Psoas muscle (tissue), 7 donors: ENCODE measurements at regions not wholly inside any gene's neighbourhood (a gene's known extent, or its start where the extent isn't known, plus 50 kb on each side); places are given as distances from the start of the nearest gene placed in this dataset.

Experiments
- ATAC-seq, 4 donors: fragments of 200-7000 bp; cut with Tn5 transposase; one replicate each; pipeline ENCODE4 v1.9.1; 2020; ENCODE audit warnings: moderate library complexity in 3 of 4, mild to moderate bottlenecking in 2 of 4
- DNase-seq, 2 donors: peaks; one replicate each; pipeline ENCODE4 v3.0.0-alpha.2; 2020
- H3K27ac ChIP-seq: fragments of 200-600 bp; one replicate; pipeline ENCODE4 v1.8.0; 2022
- H3K27me3 ChIP-seq, 3 donors: fragments of 200-600 bp in 1 of 3; one replicate each; pipeline versions ENCODE4 v1.6.1 to v1.8.0; 2013 to 2022; ENCODE audit warnings: low read length in 2 of 3, mild to moderate bottlenecking in 2 of 3, moderate library complexity in 1 of 3; ENCODE audit not compliant: insufficient read depth in 3 of 3
- H3K36me3 ChIP-seq, 2 donors: fragments of 200-600 bp in 1 of 2; one replicate each; pipeline versions ENCODE4 v1.6.1 to v1.8.0; 2013 to 2022; ENCODE audit warnings: low read depth in 1 of 2, mild to moderate bottlenecking in 1 of 2, moderate library complexity in 1 of 2; ENCODE audit not compliant: insufficient read depth in 1 of 2
- H3K4me1 ChIP-seq: fragments of 200-600 bp; one replicate; pipeline ENCODE4 v1.8.0; 2022
- H3K4me3 ChIP-seq: fragments of 200-600 bp; one replicate; pipeline ENCODE4 v1.8.0; 2022; ENCODE audit warnings: mild to moderate bottlenecking
- H3K9me3 ChIP-seq: fragments of 200-600 bp; one replicate; pipeline ENCODE4 v1.8.0; 2022
- CTCF ChIP-seq: fragments of 200-600 bp; IDR thresholded peaks from one replicate; pipeline ENCODE4 v1.8.0; 2022; ENCODE audit warnings: antibody characterized with exemption
- WGBS, 3 donors: extraction: QIAGEN DNeasy Blood & Tissue Kit; methylation state at CpG; one replicate each; pipeline versions ENCODE4 v1.1.6 to v1.1.7; 2013; 5-methylcytosine and 5-hydroxymethylcytosine counted together
- intact Hi-C, 2 donors: fragments of 100-400 bp; cut with DNase I; formaldehyde crosslinking; loops; one replicate each; pipeline versions ENCODE4 v1.11.0 to v1.14.2; 2022
- donor health status: healthy with polysubstance abuse.
- donor health status: DM: no; HTN: no; CAD: no; lungs with moderate emphysema.
- donor health status: Bipolar disorder and iron deficiency.
- donor health status: healthy.
- donor health status: DM: yes; HTN: yes; CAD: no.
- donor health status: DM: no; HTN: no; CAD: no.
- donor health status: DM: yes; HTN: yes; CAD: no.

- no peak for ATAC-seq
- Histone ChIP-seq H3K9me3 (peaks cover 4% of the 10 kb centered on the region), H3K4me1 (peaks cover 11% of the 10 kb centered on the region), H3K27me3 (no peaks in the 10 kb centered on the region), H3K4me3 (no peak overlapping the region), H3K27ac (no peak overlapping the region), H3K36me3 (no peaks in the 10 kb centered on the region)
- WGBS, 3 donors = 50 to 54% (median 51%) methylated on average over 2 of the region's 2 CpGs
- peak in 1 of 2 donors; percentile 75 for DNase-seq
- intact Hi-C loops = no loop called here
- no peak for TF ChIP-seq CTCF
Observed at GRCh38 chr13:44104197-44104490, 224.4 kb downstream of the LACC1 start.

DNA sequence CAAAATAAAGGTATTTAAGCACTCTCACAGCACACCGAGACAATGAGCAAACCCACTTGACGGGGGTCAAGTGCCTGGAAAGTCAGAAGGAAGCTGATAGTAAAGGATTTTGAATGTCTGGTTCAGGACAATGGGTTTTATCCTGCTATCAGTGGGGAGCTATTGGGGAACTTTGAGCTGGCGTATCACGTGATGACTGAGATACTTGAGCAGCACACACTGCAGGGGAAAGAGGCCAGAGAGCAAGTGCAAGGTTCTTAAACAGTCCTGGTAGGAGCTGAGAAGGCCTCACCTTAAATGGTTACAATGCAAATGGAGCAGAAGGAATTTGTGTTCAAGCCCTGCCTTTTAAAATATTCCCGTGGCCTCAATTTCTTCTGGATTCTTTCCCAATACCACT lies 225.3 kb downstream of the LACC1 start:
- Histone ChIP-seq H3K36me3 (no peaks in the 10 kb centered on the region), H3K27me3 (no peaks in the 10 kb centered on the region), H3K4me3 (no peak overlapping the region), H3K9me3 (peaks cover 4% of the 10 kb centered on the region), H3K27ac (no peak overlapping the region), H3K4me1 (peaks cover 11% of the 10 kb centered on the region)
- no peak for TF ChIP-seq CTCF
- 70 to 83% (median 76%) methylated on average over 5 of the region's 5 CpGs for WGBS, 3 donors
- ATAC-seq = no peak
- intact Hi-C loops = no loop called here
- no peak for DNase-seq

DNA sequence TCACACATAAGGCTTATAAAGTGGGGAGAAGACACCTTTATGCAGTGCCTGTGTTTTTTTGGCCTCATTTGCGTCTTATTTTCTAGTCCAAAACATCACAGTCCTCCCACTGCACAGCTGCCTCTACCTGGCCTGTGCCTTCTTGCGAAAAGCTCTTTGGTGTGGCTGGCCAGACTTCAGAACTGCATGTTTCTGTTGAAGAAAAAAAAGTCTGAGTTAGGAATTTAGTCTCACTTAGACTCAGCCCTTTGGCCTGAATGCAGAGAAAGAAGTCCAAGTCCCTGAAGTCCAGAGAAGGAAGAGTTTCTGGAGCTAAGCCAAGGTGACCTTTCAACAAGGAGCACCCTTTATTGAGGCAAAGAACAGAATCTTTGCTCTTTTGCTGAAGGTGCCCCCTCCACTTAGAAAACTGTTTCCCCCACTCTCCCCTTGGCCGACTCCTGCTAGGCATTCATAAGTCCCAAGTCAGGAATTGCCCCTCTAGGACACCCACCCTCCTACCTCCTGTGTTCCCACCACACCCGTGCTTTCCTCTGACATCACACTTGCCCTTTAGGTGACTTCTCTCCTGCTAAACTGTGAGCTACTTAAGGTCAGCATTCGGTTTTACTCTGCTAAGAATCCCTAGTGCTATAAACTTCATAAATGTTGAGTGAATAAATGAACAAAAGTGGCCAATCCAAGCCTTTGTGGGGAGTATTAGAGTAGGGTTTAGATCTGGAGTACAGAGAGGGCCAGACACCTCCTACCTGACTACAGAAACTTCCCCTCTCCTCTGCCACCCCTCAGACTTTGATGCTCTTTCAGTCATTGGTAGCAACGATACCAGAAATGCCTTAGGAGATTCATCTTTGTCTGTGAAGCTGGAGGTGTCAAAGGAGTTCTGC lies 226.8 kb downstream of the LACC1 start:
- Histone ChIP-seq H3K27ac (no peak overlapping the region), H3K27me3 (no peaks in the 10 kb centered on the region), H3K4me3 (no peak overlapping the region), H3K9me3 (peaks cover 4% of the 10 kb centered on the region), H3K36me3 (no peaks in the 10 kb centered on the region), H3K4me1 (peaks cover 11% of the 10 kb centered on the region)
- no peak for TF ChIP-seq CTCF
- DNase-seq = no peak
- ATAC-seq = peak in 1 of 4 donors; percentile 48
- intact Hi-C loops = no loop called here
- WGBS, 3 donors = 54 to 63% (median 57%) methylated on average over 6 of the region's 6 CpGs

DNA sequence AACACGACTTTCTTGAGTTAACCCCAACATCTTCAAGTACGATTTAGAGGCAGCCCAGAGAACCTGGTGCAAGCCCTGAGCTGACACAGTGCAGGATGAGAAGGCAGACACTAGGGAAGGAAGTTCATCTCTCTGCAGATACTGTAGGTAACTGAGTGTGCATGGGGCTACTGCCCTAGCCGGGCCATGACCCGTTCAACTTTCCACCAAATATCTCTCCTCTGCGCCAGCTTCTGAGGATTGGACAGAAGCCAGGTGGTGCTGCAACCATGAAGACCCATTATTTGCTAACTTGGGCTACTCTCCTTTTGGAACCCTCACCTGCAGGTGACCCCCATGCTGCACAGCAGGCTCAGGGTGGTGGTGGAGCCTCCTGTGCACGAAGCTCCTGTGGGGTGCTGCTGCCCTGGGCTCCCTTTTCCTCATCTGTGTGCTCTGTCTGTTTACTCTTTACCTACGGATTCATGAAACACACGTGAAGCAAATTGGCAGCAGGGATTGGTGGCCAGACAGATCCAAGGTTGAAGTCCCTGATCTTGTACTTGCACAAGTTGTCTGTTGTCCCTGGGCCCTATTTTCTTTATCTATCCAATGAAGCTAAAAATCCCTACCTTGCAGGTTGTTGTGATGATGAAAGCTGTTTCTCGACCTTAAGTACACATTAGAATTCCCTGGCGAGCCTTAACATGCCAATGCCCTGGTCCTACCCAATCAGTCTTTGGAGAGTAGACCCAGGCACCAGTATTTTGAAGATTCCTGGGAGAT lies 227.8 kb downstream of the LACC1 start:
- DNase-seq = no peak
- ATAC-seq = no peak
- WGBS, 3 donors = 68 to 81% (median 69%) methylated on average over 10 of the region's 10 CpGs
- no peak for TF ChIP-seq CTCF
- Histone ChIP-seq H3K9me3 (no peaks in the 10 kb centered on the region), H3K4me3 (no peak overlapping the region), H3K27ac (no peak overlapping the region), H3K4me1 (peaks cover 11% of the 10 kb centered on the region), H3K27me3 (no peaks in the 10 kb centered on the region), H3K36me3 (no peaks in the 10 kb centered on the region)
- intact Hi-C loops = no loop called here
